HCT116 (cell line): ENCODE measurements at regions not wholly inside any gene's neighbourhood (a gene's known extent, or its start where the extent isn't known, plus 50 kb on each side); places are given as distances from the start of the nearest gene placed in this dataset.

ENCODE experiments used
- ATAC-seq: fragments of 200-7000 bp; cut with Tn5 transposase; 2 replicates; pipeline ENCODE4 v1.9.1; 2020; ENCODE audit warnings: mild to moderate bottlenecking, moderate library complexity
- BruUV-seq: library from RNA; stranded (reverse); fragments of 400-500 nt; replicated peaks from 2 replicates; lab custom pipeline; 2021; lab: Mats Ljungman, UMichigan
- CTCF ChIA-PET: fragments of 300-600 bp; sonication (Branson Sonifier 250); formaldehyde crosslinking; loops from one replicate; lab custom pipeline; 2021; ENCODE audit warnings: antibody characterized with exemption; lab: Charles Lee
- POLR2A ChIA-PET: fragments of 300-600, 350-600 bp; sonication (Branson Sonifier 250); formaldehyde crosslinking; loops from one replicate; lab custom pipeline; 2021; ENCODE audit warnings: antibody characterized with exemption; lab: Charles Lee
- RAD21 ChIA-PET, 2 experiments: fragments of 300-600 bp; sonication (Branson Sonifier 250); formaldehyde crosslinking; loops; one replicate each; lab custom pipeline; 2023; ENCODE audit warnings: low total read pairs in 2 of 2; ENCODE audit not compliant: uncharacterized antibody in 2 of 2, unreplicated experiment in 2 of 2, low non-redundant PET in 1 of 2; lab: Charles Lee
- DNase-seq: peaks from one replicate; pipeline ENCODE4 v3.0.0-alpha.2; 2010; ENCODE audit warnings: low read depth, low spot score
- H2AFZ ChIP-seq: fragments of 200-600 bp; shearing (Covaris generic), sonication (generic); 2 replicates; pipeline ENCODE4 v1.6.1; 2017; ENCODE audit warnings: low read depth, mixed run types, mixed read lengths, antibody characterized with exemption, low read length; ENCODE audit not compliant: poor library complexity, severe bottlenecking
- H3K27ac ChIP-seq: 2 replicates; pipeline ENCODE4 v1.5.1; 2012; ENCODE audit warnings: low read depth, low read length
- H3K27me3 ChIP-seq: fragments of 200-600 bp; sonication (generic); 2 replicates; pipeline ENCODE4 v1.6.1; 2016; ENCODE audit warnings: mixed run types, low read length, mixed read lengths; ENCODE audit not compliant: insufficient read depth
- H3K36me3 ChIP-seq, 2 experiments: fragments of 200-500 bp in 1 of 2; fragments of 200-600 bp in 1 of 2; sonication (Bioruptor generic) in 1 of 2; sonication (generic) in 1 of 2; 2 replicates each; pipeline versions ENCODE4 v1.5.1 to v1.6.1; 2014 to 2016; ENCODE audit warnings: low read length in 2 of 2, inconsistent platforms in 1 of 2, mixed read lengths in 1 of 2, mixed run types in 1 of 2; ENCODE audit not compliant: insufficient read depth in 2 of 2, control insufficient read depth in 1 of 2
- H3K4me1 ChIP-seq, 2 experiments: fragments of 200-600 bp in 1 of 2; sonication (generic) in 1 of 2; 2 replicates each; pipeline versions ENCODE4 v1.5.1 to v1.6.1; 2012 to 2017; ENCODE audit warnings: low read length in 2 of 2, inconsistent platforms in 1 of 2, mild to moderate bottlenecking in 1 of 2, mixed read lengths in 1 of 2, mixed run types in 1 of 2, moderate library complexity in 1 of 2; ENCODE audit not compliant: insufficient read depth in 2 of 2, control insufficient read depth in 1 of 2
- H3K4me2 ChIP-seq: fragments of 200-600 bp; sonication (generic); 2 replicates; pipeline ENCODE4 v1.6.1; 2017; ENCODE audit warnings: mixed run types, low read length, mixed read lengths
- H3K4me3 ChIP-seq, 2 experiments: fragments of 200-600 bp in 1 of 2; sonication (generic) in 1 of 2; replicated peaks in 1 of 2; 2 replicates each; pipeline ENCODE4 v1.5.1; 2011 to 2016; ENCODE audit warnings: low read length in 2 of 2, control low read depth in 1 of 2, low read depth in 1 of 2, mild to moderate bottlenecking in 1 of 2, mixed read lengths in 1 of 2, mixed run types in 1 of 2
- H3K79me2 ChIP-seq: fragments of 200-600 bp; sonication (generic); 2 replicates; pipeline ENCODE4 v1.6.1; 2017; ENCODE audit warnings: mild to moderate bottlenecking, mixed run types, low read length, moderate library complexity, mixed read lengths; ENCODE audit not compliant: insufficient read depth
- H3K9ac ChIP-seq: fragments of 200-600 bp; sonication (generic); 2 replicates; pipeline ENCODE4 v1.6.1; 2016; ENCODE audit warnings: low read length, mixed read lengths
- H3K9me2 ChIP-seq: fragments of 200-600 bp; sonication (generic), shearing (Covaris generic); 2 replicates; pipeline ENCODE4 v1.6.1; 2017; ENCODE audit warnings: mixed run types, mild to moderate bottlenecking, moderate library complexity; ENCODE audit not compliant: insufficient read depth
- H3K9me3 ChIP-seq, 2 experiments: fragments of 200-500 bp in 1 of 2; fragments of 200-600 bp in 1 of 2; sonication (Bioruptor generic) in 1 of 2; sonication (generic) in 1 of 2; 2 replicates each; pipeline ENCODE4 v1.6.1; 2014 to 2017; ENCODE audit warnings: low read length in 2 of 2, mixed read lengths in 2 of 2, inconsistent platforms in 1 of 2, low read depth in 1 of 2, mild to moderate bottlenecking in 1 of 2, mixed run types in 1 of 2, moderate library complexity in 1 of 2; ENCODE audit not compliant: control insufficient read depth in 1 of 2, insufficient read depth in 1 of 2
- H4K20me1 ChIP-seq: fragments of 200-600 bp; sonication (generic), shearing (Covaris generic); 2 replicates; pipeline ENCODE4 v1.6.1; 2017; ENCODE audit warnings: mixed run types, mild to moderate bottlenecking, moderate library complexity; ENCODE audit not compliant: insufficient read depth
- CEBPB ChIP-seq: IDR thresholded peaks from 2 replicates; pipeline ENCODE4 v1.6.1; 2012; ENCODE audit warnings: low read depth
- EGR1 ChIP-seq: IDR thresholded peaks from 2 replicates; pipeline ENCODE4 v1.6.1; 2012; ENCODE audit warnings: low read depth
- EZH2 ChIP-seq: fragments of 200-600 bp; sonication (generic); IDR thresholded peaks from 2 replicates; pipeline ENCODE4 v1.6.1; 2017; ENCODE audit warnings: antibody characterized with exemption, mixed run types
- JUND ChIP-seq: IDR thresholded peaks from 2 replicates; pipeline ENCODE4 v1.6.1; 2012
- SIN3A ChIP-seq: IDR thresholded peaks from 2 replicates; pipeline ENCODE4 v1.6.1; 2012; ENCODE audit warnings: low read depth
- SP1 ChIP-seq: IDR thresholded peaks from 2 replicates; pipeline ENCODE4 v1.6.1; 2012; ENCODE audit warnings: low read depth
- SRF ChIP-seq: IDR thresholded peaks from 2 replicates; pipeline ENCODE4 v1.6.1; 2012; ENCODE audit warnings: low read depth
- ZNF274 ChIP-seq: fragments of 200-500 bp; sonication (Bioruptor generic); IDR thresholded peaks from 2 replicates; pipeline ENCODE4 v1.6.1; 2014; ENCODE audit warnings: mild to moderate bottlenecking, low read depth, low read length, inconsistent platforms
- intact Hi-C: fragments of 100-400 bp; cut with micrococcal nuclease; formaldehyde crosslinking; loops from 2 replicates; pipeline ENCODE4 v1.10.0; 2022
- TF ChIP-seq, protein P1 (sequence below): IDR thresholded peaks from 2 replicates; pipeline ENCODE4 v1.6.1; 2012; ENCODE audit warnings: low read depth
- TF ChIP-seq, protein P2 (sequence below): IDR thresholded peaks from 2 replicates; pipeline ENCODE4 v1.6.1; 2012
- TF ChIP-seq, protein P3 (sequence below): IDR thresholded peaks from 2 replicates; pipeline ENCODE4 v1.6.1; 2012
- TF ChIP-seq, protein P4 (sequence below): IDR thresholded peaks from 2 replicates; pipeline ENCODE4 v1.6.1; 2011; ENCODE audit warnings: mild to moderate bottlenecking, low read length, moderate library complexity; ENCODE audit not compliant: insufficient replicate concordance; ENCODE audit errors: extremely low read depth

DNA sequence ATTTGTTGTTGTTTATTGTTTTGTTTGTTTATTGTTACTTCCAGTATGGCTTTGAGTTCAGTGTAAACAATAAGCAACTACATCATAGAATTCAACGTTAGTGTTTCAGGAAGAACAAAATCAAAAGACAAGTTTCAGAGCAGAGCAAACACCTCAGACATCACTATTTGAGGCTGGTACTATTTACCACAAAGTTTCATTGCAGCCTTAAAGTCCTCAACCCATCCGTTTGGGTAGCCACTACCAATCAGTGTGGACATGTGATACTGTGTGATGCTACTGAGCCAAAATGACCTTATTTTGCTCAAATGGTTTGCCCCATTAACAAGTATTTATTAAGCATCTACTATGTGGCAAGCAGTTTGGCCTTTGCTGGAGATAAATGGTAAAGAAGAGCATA lies 458.5 kb upstream of the PTGER4 start:
- H4K20me1 ChIP-seq, result no peaks in the 10 kb centered on the region
- TF ChIP-seq SRF (no peak), CEBPB (no peak), EZH2 (no peak), JUND (no peak), SIN3A (no peak), SP1 (no peak), ZNF274 (no peak), EGR1 (no peak)
- TF ChIP-seq, protein P1, sequence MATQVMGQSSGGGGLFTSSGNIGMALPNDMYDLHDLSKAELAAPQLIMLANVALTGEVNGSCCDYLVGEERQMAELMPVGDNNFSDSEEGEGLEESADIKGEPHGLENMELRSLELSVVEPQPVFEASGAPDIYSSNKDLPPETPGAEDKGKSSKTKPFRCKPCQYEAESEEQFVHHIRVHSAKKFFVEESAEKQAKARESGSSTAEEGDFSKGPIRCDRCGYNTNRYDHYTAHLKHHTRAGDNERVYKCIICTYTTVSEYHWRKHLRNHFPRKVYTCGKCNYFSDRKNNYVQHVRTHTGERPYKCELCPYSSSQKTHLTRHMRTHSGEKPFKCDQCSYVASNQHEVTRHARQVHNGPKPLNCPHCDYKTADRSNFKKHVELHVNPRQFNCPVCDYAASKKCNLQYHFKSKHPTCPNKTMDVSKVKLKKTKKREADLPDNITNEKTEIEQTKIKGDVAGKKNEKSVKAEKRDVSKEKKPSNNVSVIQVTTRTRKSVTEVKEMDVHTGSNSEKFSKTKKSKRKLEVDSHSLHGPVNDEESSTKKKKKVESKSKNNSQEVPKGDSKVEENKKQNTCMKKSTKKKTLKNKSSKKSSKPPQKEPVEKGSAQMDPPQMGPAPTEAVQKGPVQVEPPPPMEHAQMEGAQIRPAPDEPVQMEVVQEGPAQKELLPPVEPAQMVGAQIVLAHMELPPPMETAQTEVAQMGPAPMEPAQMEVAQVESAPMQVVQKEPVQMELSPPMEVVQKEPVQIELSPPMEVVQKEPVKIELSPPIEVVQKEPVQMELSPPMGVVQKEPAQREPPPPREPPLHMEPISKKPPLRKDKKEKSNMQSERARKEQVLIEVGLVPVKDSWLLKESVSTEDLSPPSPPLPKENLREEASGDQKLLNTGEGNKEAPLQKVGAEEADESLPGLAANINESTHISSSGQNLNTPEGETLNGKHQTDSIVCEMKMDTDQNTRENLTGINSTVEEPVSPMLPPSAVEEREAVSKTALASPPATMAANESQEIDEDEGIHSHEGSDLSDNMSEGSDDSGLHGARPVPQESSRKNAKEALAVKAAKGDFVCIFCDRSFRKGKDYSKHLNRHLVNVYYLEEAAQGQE, result no peak
- TF ChIP-seq, protein P2, sequence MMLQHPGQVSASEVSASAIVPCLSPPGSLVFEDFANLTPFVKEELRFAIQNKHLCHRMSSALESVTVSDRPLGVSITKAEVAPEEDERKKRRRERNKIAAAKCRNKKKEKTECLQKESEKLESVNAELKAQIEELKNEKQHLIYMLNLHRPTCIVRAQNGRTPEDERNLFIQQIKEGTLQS, result no peak
- TF ChIP-seq, protein P3, sequence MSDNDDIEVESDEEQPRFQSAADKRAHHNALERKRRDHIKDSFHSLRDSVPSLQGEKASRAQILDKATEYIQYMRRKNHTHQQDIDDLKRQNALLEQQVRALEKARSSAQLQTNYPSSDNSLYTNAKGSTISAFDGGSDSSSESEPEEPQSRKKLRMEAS, result no peak
- TF ChIP-seq, protein P4, sequence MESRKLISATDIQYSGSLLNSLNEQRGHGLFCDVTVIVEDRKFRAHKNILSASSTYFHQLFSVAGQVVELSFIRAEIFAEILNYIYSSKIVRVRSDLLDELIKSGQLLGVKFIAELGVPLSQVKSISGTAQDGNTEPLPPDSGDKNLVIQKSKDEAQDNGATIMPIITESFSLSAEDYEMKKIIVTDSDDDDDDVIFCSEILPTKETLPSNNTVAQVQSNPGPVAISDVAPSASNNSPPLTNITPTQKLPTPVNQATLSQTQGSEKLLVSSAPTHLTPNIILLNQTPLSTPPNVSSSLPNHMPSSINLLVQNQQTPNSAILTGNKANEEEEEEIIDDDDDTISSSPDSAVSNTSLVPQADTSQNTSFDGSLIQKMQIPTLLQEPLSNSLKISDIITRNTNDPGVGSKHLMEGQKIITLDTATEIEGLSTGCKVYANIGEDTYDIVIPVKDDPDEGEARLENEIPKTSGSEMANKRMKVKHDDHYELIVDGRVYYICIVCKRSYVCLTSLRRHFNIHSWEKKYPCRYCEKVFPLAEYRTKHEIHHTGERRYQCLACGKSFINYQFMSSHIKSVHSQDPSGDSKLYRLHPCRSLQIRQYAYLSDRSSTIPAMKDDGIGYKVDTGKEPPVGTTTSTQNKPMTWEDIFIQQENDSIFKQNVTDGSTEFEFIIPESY, result no peak
- TF ChIP-seq, all 23 proteins: peak for 0
- Histone ChIP-seq H3K27ac (no peak overlapping the region), H3K79me2 (no peaks in the 10 kb centered on the region), H3K4me2 (no peak overlapping the region), H3K27me3 (no peaks in the 10 kb centered on the region), H2AFZ (no peak overlapping the region), H3K9ac (no peak overlapping the region), H3K9me3 (no peaks in the 10 kb centered on the region), H3K36me3 (no peaks in the 10 kb centered on the region), H3K9me2 (no peaks in the 10 kb centered on the region), H3K4me3 (no peak overlapping the region), H3K4me1 (no peaks in the 10 kb centered on the region)
- ChIA-PET POLR2A (no interaction called here), CTCF (no interaction called here), RAD21 (no interaction called here)
- BruUV-seq, result no TSS peak
- no peak for ATAC-seq
- no peak for DNase-seq
- intact Hi-C loops, result no loop called here
